ENCODE measurements at regions not wholly inside any gene's neighbourhood (a gene's known extent, or its start where the extent isn't known, plus 50 kb on each side); places are given as distances from the start of the nearest gene placed in this dataset.

GRCh38 chr18:40570615-40571014 lies 1384.4 kb upstream of the PIK3C3 start (continued):
- no peak for TF ChIP-seq CTBP2 (IDR thresholded peaks at IDR 0.05; ENCODE audit: borderline replicate concordance, insufficient read depth, insufficient read length, low read length)
- no peak for TF ChIP-seq SUZ12 (IDR thresholded peaks at IDR 0.05; ENCODE audit: low read length)

Data from H1 (cell line).